ENCODE measurements at regions not wholly inside any gene's neighbourhood (a gene's known extent, or its start where the extent isn't known, plus 50 kb on each side); places are given as distances from the start of the nearest gene placed in this dataset.
"Not testable (repeated sequence)": the region's sequence is repeated elsewhere in the genome, so short reads cannot be mapped to it uniquely, and the experiment has no call there.

GRCh38 chr15:21261965-21262850 lies 178.1 kb downstream of the POTEB3 start:
- no peak for DNase-seq (ENCODE audit: low spot score)

GRCh38 chr15:21261396-21261964 lies 178.8 kb downstream of the POTEB3 start:
- DNase-seq (ENCODE audit: low spot score) = no peak

- no peak for DNase-seq (ENCODE audit: low spot score)
These were observed 179.3 kb downstream of the POTEB3 start for GRCh38 chr15:21260966-21261395.

GRCh38 chr15:21258635-21259034 lies 181.7 kb downstream of the POTEB3 start:
- DNase-seq (ENCODE audit: low spot score) = not testable (repeated sequence)

GRCh38 chr15:21249508-21250019 lies 190.7 kb downstream of the POTEB3 start:
- not testable (repeated sequence) for DNase-seq (ENCODE audit: low spot score)
